ENCODE measurements at regions not wholly inside any gene's neighbourhood (a gene's known extent, or its start where the extent isn't known, plus 50 kb on each side); places are given as distances from the start of the nearest gene placed in this dataset.

DNA sequence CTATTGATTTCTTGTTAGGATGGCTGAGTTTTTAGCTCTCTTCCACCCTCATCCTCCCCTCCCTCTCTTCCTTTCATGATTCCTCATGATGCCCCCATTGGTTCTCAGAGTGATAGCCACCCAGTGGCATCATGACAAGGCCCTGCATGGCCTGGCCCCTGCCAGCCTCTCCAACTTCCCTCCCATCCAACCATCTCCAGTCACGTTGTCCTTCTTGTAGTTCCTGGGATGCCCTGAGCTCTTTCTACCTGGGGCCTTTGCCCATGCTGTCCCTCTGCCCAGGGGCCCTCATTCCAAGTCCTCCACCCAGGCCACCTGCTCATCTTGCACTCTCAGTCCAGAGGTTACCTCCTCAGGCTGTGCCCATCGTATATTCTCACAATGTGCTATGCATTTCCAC, 247.5 kb downstream of the TFCP2L1 start:
- Histone ChIP-seq H4K20me1 (ENCODE audit: insufficient read depth) (no peaks in the 10 kb centered on the region), H3K9ac (ENCODE audit: low read length) (no peak overlapping the region), H2AFZ (ENCODE audit: low read depth, low read length) (no peak overlapping the region)

DNA sequence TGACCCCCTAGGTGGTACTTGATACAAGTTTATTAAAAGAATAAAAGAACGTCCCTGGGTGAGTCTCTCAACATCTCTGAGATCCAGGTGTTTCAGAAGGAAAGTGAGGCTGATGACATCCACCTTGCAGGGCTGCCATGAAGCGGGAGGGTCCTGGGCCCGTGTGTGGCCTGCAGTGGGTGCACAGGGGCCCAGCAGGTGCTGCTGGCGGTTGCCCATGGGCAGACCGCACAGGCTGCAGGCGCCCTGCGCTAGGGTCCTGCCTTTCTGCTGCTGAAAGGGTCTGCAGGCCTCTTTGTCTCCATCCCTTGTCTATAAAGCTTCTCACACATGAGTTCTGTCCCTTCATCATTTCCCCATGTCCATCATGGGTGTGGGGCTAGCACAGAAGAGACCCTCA, 247.0 kb downstream of the TFCP2L1 start:
- Histone ChIP-seq H3K79me2 (replicated peaks; ENCODE audit: insufficient read depth, low read length) (no peaks in the 10 kb centered on the region), H3K9me2 (ENCODE audit: insufficient read depth, low read length) (no peaks in the 10 kb centered on the region), H3K9ac (ENCODE audit: low read length) (no peak overlapping the region), H4K20me1 (ENCODE audit: insufficient read depth) (no peaks in the 10 kb centered on the region), H3K4me2 (ENCODE audit: low read length) (no peak overlapping the region), H3K36me3 (ENCODE audit: insufficient read depth, low read length) (no peaks in the 10 kb centered on the region), H3K9me3 (ENCODE audit: low read length) (no peaks in the 10 kb centered on the region), H3K4me3 (ENCODE audit: low read length) (no peak overlapping the region), H3K27ac (ENCODE audit: low read length) (no peak overlapping the region), H2AFZ (ENCODE audit: low read depth, low read length) (no peak overlapping the region), H3F3A (ENCODE audit: insufficient read depth, low read length, poor library complexity, severe bottlenecking) (no peaks in the 10 kb centered on the region), H3K27me3 (ENCODE audit: insufficient read depth, low read depth, low read length) (no peaks in the 10 kb centered on the region)
- TF ChIP-seq EZH2 (IDR thresholded peaks at IDR 0.05; ENCODE audit: borderline replicate concordance, insufficient read depth, low read length, poor library complexity, severe bottlenecking): no peak
- no peak for TF ChIP-seq EP300 (conservative IDR thresholded peaks at IDR 0.05; ENCODE audit: poor library complexity, severe bottlenecking)
- TF ChIP-seq RAD21 (conservative IDR thresholded peaks at IDR 0.05): no peak
- TF ChIP-seq, protein P1, sequence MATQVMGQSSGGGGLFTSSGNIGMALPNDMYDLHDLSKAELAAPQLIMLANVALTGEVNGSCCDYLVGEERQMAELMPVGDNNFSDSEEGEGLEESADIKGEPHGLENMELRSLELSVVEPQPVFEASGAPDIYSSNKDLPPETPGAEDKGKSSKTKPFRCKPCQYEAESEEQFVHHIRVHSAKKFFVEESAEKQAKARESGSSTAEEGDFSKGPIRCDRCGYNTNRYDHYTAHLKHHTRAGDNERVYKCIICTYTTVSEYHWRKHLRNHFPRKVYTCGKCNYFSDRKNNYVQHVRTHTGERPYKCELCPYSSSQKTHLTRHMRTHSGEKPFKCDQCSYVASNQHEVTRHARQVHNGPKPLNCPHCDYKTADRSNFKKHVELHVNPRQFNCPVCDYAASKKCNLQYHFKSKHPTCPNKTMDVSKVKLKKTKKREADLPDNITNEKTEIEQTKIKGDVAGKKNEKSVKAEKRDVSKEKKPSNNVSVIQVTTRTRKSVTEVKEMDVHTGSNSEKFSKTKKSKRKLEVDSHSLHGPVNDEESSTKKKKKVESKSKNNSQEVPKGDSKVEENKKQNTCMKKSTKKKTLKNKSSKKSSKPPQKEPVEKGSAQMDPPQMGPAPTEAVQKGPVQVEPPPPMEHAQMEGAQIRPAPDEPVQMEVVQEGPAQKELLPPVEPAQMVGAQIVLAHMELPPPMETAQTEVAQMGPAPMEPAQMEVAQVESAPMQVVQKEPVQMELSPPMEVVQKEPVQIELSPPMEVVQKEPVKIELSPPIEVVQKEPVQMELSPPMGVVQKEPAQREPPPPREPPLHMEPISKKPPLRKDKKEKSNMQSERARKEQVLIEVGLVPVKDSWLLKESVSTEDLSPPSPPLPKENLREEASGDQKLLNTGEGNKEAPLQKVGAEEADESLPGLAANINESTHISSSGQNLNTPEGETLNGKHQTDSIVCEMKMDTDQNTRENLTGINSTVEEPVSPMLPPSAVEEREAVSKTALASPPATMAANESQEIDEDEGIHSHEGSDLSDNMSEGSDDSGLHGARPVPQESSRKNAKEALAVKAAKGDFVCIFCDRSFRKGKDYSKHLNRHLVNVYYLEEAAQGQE (IDR thresholded peaks at IDR 0.05; ENCODE audit: borderline replicate concordance): no peak
- TF ChIP-seq POLR2AphosphoS5 (IDR thresholded peaks at IDR 0.05): no peak

More for the DNA sequence above, 247.5 kb downstream of the TFCP2L1 start:
- Histone ChIP-seq H3F3A (ENCODE audit: insufficient read depth, low read length, poor library complexity, severe bottlenecking) (no peaks in the 10 kb centered on the region), H3K27ac (ENCODE audit: low read length) (no peak overlapping the region), H3K27me3 (ENCODE audit: insufficient read depth, low read depth, low read length) (no peaks in the 10 kb centered on the region), H3K4me2 (ENCODE audit: low read length) (no peak overlapping the region), H3K79me2 (replicated peaks; ENCODE audit: insufficient read depth, low read length) (no peaks in the 10 kb centered on the region), H3K36me3 (ENCODE audit: insufficient read depth, low read length) (no peaks in the 10 kb centered on the region), H3K9me3 (ENCODE audit: low read length) (no peaks in the 10 kb centered on the region), H3K9me2 (ENCODE audit: insufficient read depth, low read length) (no peaks in the 10 kb centered on the region), H3K4me3 (ENCODE audit: low read length) (no peak overlapping the region)
- no peak for TF ChIP-seq EZH2 (IDR thresholded peaks at IDR 0.05; ENCODE audit: borderline replicate concordance, insufficient read depth, low read length, poor library complexity, severe bottlenecking)
- no peak for TF ChIP-seq EP300 (conservative IDR thresholded peaks at IDR 0.05; ENCODE audit: poor library complexity, severe bottlenecking)
- TF ChIP-seq TAF1 (IDR thresholded peaks at IDR 0.05; ENCODE audit: low read depth): no peak
- TF ChIP-seq, protein P1 (IDR thresholded peaks at IDR 0.05; ENCODE audit: borderline replicate concordance): no peak
- TF ChIP-seq POLR2AphosphoS5 (IDR thresholded peaks at IDR 0.05): no peak
- TF ChIP-seq, protein P2, sequence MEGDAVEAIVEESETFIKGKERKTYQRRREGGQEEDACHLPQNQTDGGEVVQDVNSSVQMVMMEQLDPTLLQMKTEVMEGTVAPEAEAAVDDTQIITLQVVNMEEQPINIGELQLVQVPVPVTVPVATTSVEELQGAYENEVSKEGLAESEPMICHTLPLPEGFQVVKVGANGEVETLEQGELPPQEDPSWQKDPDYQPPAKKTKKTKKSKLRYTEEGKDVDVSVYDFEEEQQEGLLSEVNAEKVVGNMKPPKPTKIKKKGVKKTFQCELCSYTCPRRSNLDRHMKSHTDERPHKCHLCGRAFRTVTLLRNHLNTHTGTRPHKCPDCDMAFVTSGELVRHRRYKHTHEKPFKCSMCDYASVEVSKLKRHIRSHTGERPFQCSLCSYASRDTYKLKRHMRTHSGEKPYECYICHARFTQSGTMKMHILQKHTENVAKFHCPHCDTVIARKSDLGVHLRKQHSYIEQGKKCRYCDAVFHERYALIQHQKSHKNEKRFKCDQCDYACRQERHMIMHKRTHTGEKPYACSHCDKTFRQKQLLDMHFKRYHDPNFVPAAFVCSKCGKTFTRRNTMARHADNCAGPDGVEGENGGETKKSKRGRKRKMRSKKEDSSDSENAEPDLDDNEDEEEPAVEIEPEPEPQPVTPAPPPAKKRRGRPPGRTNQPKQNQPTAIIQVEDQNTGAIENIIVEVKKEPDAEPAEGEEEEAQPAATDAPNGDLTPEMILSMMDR (IDR thresholded peaks at IDR 0.05; ENCODE audit: poor library complexity, severe bottlenecking): no peak
- TF ChIP-seq RAD21 (conservative IDR thresholded peaks at IDR 0.05): no peak
- TF ChIP-seq SMC3 (conservative IDR thresholded peaks at IDR 0.05; ENCODE audit: poor library complexity): no peak
- no peak for TF ChIP-seq MXI1 (conservative IDR thresholded peaks at IDR 0.05; ENCODE audit: poor library complexity, severe bottlenecking)

Data from neural cell (in vitro differentiated cells).